Right lobe of liver (tissue), 4 donors: ENCODE measurements at regions not wholly inside any gene's neighbourhood (a gene's known extent, or its start where the extent isn't known, plus 50 kb on each side); places are given as distances from the start of the nearest gene placed in this dataset.

ENCODE experiments used
- POLR2A ChIP-seq: fragments of 450-650 bp; IDR thresholded peaks from one replicate; pipeline ENCODE4 v1.6.1; 2017; ENCODE audit warnings: antibody characterized with exemption, mild to moderate bottlenecking
- TF ChIP-seq, protein P1 (sequence below), 4 donors: fragments of 200-600 bp in 3 of 4; fragments of 450-650 bp in 1 of 4; IDR thresholded peaks; one replicate each; pipeline versions ENCODE4 v1.5.1 to v1.8.0; 2016 to 2022; ENCODE audit warnings: antibody characterized with exemption in 4 of 4, mild to moderate bottlenecking in 2 of 4
- donor health status: DM: no; HTN: no; CAD: no.
- donor health status: DM: no; HTN: no; CAD: no.
- donor health status: DM: no; HTN: yes; CAD: no.

DNA sequence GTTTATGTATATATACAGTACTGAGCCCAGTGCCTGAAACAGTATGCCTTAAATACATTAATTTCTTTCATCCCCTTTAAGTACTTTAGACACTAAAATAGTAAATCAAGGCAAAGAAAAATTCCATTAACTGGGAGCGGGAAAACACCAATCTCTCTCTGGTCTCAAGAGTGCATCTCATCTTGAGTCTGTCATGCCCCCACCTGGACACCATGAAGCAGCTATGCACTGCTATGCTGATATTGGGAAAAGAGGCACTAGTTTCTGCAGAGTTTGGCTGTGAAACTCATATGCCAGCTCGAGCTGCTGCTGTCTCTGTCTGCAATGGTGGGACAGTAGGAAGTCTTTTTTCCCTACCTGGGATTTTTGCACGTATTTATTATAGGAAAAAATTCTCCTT is 754.4 kb upstream of the RAG2 start:
- TF ChIP-seq, protein P1, sequence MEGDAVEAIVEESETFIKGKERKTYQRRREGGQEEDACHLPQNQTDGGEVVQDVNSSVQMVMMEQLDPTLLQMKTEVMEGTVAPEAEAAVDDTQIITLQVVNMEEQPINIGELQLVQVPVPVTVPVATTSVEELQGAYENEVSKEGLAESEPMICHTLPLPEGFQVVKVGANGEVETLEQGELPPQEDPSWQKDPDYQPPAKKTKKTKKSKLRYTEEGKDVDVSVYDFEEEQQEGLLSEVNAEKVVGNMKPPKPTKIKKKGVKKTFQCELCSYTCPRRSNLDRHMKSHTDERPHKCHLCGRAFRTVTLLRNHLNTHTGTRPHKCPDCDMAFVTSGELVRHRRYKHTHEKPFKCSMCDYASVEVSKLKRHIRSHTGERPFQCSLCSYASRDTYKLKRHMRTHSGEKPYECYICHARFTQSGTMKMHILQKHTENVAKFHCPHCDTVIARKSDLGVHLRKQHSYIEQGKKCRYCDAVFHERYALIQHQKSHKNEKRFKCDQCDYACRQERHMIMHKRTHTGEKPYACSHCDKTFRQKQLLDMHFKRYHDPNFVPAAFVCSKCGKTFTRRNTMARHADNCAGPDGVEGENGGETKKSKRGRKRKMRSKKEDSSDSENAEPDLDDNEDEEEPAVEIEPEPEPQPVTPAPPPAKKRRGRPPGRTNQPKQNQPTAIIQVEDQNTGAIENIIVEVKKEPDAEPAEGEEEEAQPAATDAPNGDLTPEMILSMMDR (IDR thresholded peaks at IDR 0.05), result peak; percentile 24 to 42 (median 28)
- no peak for TF ChIP-seq POLR2A
